ENCODE measurements at regions not wholly inside any gene's neighbourhood (a gene's known extent, or its start where the extent isn't known, plus 50 kb on each side); places are given as distances from the start of the nearest gene placed in this dataset.

DNA sequence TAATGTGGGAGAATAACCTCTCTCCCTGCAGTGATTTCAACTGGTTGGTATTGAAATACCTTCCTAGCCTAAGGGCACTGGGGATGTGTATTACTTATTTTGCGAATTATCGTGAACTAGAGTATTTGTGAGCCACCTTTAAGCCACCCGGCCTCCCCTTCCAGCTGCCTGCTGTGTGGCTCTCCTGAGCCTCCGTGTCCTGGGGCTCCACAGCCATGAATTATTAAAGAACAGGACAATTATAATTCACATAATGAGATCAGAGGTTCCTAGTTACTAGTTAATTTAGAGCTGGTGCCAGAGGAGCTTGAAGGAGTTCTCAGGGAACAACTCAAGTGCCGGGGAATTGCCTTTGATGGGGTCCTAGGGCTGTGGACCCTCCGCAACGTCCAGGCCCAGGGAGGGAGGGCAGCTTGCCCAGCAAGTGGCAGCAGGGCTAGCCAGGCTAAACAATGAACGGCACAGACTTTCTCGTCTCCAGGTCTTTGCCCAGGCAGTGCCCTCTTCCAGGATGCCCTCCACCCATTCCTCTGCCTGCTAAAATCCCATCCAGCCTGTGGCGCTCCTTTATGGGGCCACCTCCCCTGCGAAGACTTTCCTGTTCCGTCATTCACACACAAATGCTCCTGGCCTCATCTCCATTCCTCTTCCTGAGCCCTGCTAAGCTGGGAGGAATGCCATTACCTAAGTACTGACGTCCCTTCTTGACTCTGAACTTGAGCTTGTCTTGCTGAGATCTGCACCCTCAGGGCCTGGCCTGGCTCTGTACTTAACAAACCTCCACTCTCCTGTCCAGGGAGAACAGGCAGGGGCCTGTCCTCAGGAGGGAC is 91.5 kb downstream of the RTL6 start:
- TF ChIP-seq, protein P1, sequence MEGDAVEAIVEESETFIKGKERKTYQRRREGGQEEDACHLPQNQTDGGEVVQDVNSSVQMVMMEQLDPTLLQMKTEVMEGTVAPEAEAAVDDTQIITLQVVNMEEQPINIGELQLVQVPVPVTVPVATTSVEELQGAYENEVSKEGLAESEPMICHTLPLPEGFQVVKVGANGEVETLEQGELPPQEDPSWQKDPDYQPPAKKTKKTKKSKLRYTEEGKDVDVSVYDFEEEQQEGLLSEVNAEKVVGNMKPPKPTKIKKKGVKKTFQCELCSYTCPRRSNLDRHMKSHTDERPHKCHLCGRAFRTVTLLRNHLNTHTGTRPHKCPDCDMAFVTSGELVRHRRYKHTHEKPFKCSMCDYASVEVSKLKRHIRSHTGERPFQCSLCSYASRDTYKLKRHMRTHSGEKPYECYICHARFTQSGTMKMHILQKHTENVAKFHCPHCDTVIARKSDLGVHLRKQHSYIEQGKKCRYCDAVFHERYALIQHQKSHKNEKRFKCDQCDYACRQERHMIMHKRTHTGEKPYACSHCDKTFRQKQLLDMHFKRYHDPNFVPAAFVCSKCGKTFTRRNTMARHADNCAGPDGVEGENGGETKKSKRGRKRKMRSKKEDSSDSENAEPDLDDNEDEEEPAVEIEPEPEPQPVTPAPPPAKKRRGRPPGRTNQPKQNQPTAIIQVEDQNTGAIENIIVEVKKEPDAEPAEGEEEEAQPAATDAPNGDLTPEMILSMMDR (IDR thresholded peaks at IDR 0.05; ENCODE audit: low read depth, low read length, missing control alignments): no peak
- no peak for DNase-seq (ENCODE audit: extremely low read depth, low read depth)
- no peak overlapping the region for H3K4me3 ChIP-seq (replicated peaks; ENCODE audit: low read depth, low read length)

DNA sequence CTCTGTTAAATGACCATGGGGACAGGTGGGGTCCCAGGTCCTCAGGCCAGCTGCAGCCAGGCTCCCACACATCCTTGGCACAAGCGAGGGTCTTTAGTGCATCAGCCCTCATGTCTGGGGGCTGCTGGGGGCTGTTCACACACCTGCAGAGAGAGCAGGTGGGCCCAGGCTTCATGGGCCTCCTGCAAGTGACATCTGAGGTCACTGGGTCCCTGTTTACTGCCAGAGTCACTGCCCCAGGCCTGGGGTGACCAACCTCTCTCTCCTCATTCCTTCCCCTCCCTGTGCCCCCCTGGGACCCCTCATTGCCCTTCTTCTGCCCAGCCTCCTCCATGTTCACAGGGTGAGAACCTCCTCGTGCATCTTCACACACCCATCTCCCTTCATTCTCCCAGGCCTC is 92.4 kb downstream of the RTL6 start:
- no peak overlapping the region for H3K4me3 ChIP-seq (replicated peaks; ENCODE audit: low read depth, low read length)
- DNase-seq (ENCODE audit: extremely low read depth, low read depth): no peak
- TF ChIP-seq, protein P1 (IDR thresholded peaks at IDR 0.05; ENCODE audit: low read depth, low read length, missing control alignments): no peak

DNA sequence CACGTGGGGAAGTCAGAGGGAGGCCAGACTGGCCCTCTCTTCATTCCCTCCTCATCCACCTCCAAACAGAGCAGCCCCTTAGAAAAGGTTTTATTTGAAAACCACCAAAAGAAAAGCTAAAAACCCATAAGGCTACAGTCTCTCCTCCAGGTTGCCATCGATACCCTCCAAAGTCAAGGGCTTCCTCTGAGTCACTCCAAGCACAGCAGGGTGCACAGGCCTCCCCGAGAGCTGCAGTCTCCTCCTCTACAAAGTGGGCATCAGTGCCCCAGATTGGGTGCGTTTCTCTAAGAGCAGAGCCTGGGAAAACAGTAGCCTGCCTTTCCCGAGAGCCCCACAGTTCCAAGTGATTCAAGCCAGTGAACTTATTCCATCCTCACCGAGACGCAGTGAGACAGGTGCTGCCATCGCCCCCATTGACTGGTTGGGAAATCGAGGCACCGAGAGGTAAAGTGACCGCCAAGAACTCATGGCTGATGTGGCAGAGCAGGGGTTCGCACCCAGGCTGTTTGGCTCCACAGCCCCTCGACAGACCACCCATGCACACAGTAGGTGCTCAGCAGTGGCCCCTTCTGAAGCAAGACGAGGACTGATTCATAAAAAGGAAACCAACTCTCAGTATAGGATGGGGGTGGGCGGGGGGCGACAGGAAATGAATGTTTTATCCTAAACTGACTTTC is 91.7 kb upstream of the SHISAL1 start:
- H3K4me3 ChIP-seq (replicated peaks; ENCODE audit: low read depth, low read length): no peak overlapping the region
- TF ChIP-seq, protein P1 (IDR thresholded peaks at IDR 0.05; ENCODE audit: low read depth, low read length, missing control alignments): no peak
- no peak for DNase-seq (ENCODE audit: extremely low read depth, low read depth)

DNA sequence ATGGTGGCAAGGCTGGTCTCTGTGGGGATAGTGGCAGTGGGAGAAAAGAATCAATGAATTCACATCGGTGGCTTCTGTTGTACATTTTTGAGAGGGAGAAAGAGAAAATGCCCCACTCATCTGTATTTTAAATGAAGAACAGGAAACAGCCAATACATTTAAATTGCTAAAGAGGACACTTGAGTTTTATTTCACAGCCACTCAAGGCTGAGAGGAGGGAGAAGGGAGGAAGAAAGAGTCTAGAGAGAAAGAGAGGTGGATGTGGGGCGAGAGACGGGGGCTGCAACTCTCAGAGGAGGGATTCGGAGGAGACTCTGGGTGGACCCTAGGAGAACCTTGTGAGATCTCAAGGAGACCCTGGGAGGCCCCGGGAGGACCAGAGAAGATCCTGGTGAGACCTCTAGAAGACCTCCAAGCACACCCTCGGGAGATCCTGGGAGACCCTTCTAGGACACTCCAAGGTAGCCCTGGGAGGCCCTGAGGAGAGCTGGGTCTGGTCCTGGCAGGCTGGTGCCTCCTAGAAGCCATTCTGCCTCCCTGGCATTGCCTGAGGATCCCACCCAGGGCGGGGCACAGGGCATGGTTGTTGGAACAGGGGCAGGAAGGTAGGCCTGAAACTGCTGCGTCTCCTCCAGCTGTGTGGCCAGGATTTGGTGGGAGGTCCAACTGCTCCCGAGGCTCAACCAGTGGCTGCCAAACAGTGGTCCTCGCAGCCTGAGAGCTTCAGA is 91.0 kb upstream of the SHISAL1 start:
- DNase-seq (ENCODE audit: extremely low read depth, low read depth): no peak
- no peak overlapping the region for H3K4me3 ChIP-seq (replicated peaks; ENCODE audit: low read depth, low read length)
- TF ChIP-seq, protein P1 (IDR thresholded peaks at IDR 0.05; ENCODE audit: low read depth, low read length, missing control alignments): no peak

DNA sequence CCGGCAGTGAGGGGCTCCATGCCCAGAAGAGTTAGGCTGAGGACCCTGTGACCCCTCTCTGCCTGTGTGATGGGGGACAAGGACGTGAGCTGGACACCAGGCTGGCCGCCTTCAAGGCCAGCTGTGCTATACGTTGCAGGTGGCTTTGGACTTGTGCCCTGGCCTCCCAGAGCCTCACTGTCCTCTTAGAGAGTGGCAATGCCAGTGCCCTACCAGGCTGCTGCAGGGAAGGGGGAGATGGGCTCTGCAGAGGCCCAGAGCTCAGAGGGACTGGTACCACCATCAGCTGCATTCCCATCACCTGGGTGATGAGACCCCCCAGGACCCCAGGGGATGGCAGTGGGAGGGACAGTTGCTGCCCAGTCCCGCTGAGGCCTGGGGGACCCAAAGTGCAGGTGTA is 90.4 kb upstream of the SHISAL1 start:
- H3K4me3 ChIP-seq (replicated peaks; ENCODE audit: low read depth, low read length): no peak overlapping the region
- DNase-seq (ENCODE audit: extremely low read depth, low read depth): no peak
- TF ChIP-seq, protein P1 (IDR thresholded peaks at IDR 0.05; ENCODE audit: low read depth, low read length, missing control alignments): no peak

DNA sequence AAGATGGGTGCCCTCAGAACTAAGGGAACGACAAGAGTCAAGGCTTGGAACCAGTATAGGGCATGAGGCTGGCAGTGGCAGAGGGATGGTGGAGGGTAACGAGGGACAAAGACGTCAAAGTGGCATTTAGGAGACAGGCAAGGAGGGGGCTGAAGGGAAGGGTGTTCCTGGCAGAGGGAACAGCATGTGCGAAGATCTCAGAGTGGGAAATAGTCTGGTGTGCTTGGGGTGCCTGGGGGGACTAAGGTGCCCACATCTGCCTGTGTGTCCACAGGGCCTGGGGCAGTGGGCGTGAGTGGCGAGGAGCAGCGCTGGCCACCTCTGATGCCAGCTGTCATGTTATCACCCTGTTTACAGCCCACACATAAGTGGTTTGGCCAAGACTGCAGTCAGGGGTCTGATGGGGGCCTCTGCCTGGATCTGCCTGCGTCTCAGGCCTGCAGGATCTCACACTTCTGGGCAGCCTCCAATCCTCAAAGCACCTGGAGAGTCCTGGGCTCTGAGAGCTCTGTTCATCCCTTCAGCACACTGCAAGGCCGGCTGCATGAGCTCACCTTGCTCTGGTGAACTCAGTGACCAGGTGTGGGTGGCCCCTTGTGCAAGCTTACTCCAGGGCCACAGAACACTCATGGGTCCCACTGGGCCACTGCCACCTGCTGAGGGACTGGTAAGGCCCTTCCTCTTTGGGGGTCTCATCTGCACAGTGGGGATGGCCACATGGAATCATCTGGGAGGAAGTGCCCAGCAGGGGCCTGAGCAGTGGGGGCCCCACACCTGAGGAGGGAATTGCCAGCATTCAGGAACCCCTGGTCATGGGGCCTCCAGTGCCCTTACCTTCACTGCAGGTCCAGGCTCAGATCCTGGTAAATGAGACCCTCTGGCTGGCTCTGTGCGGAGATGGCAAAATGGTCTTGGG is 89.7 kb upstream of the SHISAL1 start:
- TF ChIP-seq, protein P1 (IDR thresholded peaks at IDR 0.05; ENCODE audit: low read depth, low read length, missing control alignments): no peak
- no peak for DNase-seq (ENCODE audit: extremely low read depth, low read depth)

More for the DNA sequence above, 89.7 kb upstream of the SHISAL1 start:
- H3K4me3 ChIP-seq (replicated peaks; ENCODE audit: low read depth, low read length): no peak overlapping the region

Data from HFF-Myc (cell line).